Activated CD4-positive, alpha-beta T cell treated with anti-CD3 and anti-CD28 coated beads, Interleukin-2, amount 10 ng/mL, durations not matched to agents 24 days and 14 days (primary cell): ENCODE measurements at regions not wholly inside any gene's neighbourhood (a gene's known extent, or its start where the extent isn't known, plus 50 kb on each side); places are given as distances from the start of the nearest gene placed in this dataset.

Experiments used
- DNase-seq: peaks from one replicate; pipeline ENCODE4 v3.0.0; 2022
- H3K27ac Mint-ChIP-seq: one replicate; pipeline ENCODE4 v1.8.0; 2022; ENCODE audit warnings: mild to moderate bottlenecking, mixed read lengths
- H3K27me3 Mint-ChIP-seq: one replicate; pipeline ENCODE4 v1.8.0; 2022; ENCODE audit warnings: mixed read lengths
- H3K36me3 Mint-ChIP-seq: one replicate; pipeline ENCODE4 v1.8.0; 2022; ENCODE audit warnings: low read depth, mild to moderate bottlenecking, mixed read lengths
- H3K4me1 Mint-ChIP-seq: one replicate; pipeline ENCODE4 v1.8.0; 2021; ENCODE audit warnings: mixed read lengths
- H3K4me3 Mint-ChIP-seq: one replicate; pipeline ENCODE4 v1.8.0; 2022; ENCODE audit warnings: mild to moderate bottlenecking, moderate library complexity, mixed read lengths
- H3K9me3 Mint-ChIP-seq: one replicate; pipeline ENCODE4 v1.8.0; 2021; ENCODE audit warnings: mixed read lengths
- intact Hi-C: fragments of 100-400 bp; cut with micrococcal nuclease; formaldehyde crosslinking; loops from one replicate; pipeline ENCODE4 v1.15.1; 2023

DNA sequence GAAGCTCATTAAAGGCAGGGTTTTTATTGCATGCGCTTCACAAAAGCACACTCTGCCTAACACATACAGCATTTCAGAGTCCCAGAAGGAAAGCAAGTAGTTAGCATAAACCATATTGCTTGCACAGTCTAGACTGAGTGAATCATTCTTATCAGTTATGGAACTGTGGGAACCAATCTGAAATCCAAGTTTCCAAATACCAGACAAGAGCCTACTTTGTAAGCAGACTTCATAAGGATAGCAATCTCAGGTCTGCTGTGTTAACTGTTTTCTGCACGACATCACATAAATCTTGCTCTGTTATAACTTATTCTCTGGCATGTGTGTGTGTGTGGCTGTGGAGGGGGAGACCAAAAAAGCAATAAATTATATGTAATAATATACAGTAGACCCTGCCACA, 608.1 kb upstream of the REG3G start:
- intact Hi-C loops, result no loop called here
- no peaks in the 10 kb centered on the region for H3K27me3 Mint-ChIP-seq

DNA sequence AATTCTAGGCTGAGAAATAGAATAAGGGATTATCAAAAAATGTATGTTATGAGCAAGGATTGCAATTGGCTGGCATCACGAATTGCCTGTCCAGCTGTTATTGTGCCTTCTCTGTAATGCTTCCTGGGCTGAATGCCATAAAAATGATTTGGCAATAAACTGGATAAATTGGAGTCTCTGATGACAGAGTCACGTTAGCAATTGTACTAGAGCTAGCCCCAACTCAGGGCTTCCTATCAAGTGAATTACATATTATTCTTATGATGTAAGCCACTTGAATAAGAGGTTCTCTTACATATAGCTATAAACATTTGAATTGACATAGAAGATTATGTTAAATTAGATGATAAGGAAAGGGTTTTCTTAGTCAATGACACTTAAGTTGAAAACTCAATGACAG, 607.5 kb upstream of the REG3G start:
- H3K27ac Mint-ChIP-seq, result no peak overlapping the region

More for the DNA sequence above, 608.1 kb upstream of the REG3G start:
- Mint-ChIP-seq H3K9me3 (no peaks in the 10 kb centered on the region), H3K4me3 (no peak overlapping the region), H3K27ac (no peak overlapping the region), H3K4me1 (no peaks in the 10 kb centered on the region), H3K36me3 (no peaks in the 10 kb centered on the region)
- DNase-seq, result no peak

DNA sequence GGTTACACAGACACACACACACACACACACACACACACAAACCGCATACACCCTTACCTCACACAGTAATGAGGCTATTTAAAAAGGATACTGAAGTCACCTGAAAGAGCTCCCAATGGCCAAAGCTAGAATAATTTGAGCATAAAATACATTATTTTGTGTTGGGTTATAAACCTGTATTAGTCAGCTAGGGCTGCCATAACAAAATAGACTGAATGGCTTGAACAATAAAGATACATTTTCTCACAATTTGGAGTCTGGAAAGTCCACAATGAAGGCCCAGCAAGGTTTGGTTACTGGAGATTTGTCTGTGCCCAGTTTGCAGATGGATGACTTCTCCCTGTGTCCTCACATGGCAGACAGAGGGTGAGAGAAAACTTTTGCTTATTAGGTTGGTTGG, 605.4 kb upstream of the REG3G start:
- Mint-ChIP-seq H3K4me1 (no peaks in the 10 kb centered on the region), H3K9me3 (peaks cover 3% of the 10 kb centered on the region), H3K36me3 (no peaks in the 10 kb centered on the region), H3K27ac (no peak overlapping the region), H3K4me3 (no peak overlapping the region), H3K27me3 (no peaks in the 10 kb centered on the region)
- intact Hi-C loops, result no loop called here
- no peak for DNase-seq

More for the DNA sequence above, 607.5 kb upstream of the REG3G start:
- no peaks in the 10 kb centered on the region for H3K4me1 Mint-ChIP-seq
- H3K36me3 Mint-ChIP-seq, result no peaks in the 10 kb centered on the region
- H3K9me3 Mint-ChIP-seq, result no peaks in the 10 kb centered on the region
- H3K4me3 Mint-ChIP-seq, result no peak overlapping the region
- DNase-seq, result no peak
- intact Hi-C loops, result no loop called here
- H3K27me3 Mint-ChIP-seq, result no peaks in the 10 kb centered on the region

DNA sequence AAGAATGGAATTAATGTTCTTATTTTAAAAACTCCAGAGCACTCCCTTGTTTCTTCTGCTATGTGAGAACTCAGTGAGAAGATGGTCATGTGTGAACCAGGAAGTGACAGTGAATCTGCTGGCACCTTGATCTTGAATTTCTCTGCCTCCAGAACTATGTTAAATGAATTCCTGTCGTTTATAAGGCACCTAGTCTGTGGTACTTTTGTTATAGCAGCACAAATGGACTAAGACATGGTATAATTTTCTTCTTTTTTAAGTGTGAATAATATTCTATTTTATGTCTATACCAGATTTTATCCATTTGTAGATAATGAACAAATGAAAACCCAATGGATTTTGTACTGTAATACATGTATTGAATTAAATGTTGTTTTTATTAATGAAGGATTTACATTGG, 601.9 kb upstream of the REG3G start:
- H3K27me3 Mint-ChIP-seq, result no peaks in the 10 kb centered on the region
- H3K9me3 Mint-ChIP-seq, result peaks cover 3% of the 10 kb centered on the region
- no peaks in the 10 kb centered on the region for H3K36me3 Mint-ChIP-seq
- intact Hi-C loops, result no loop called here
- no peak for DNase-seq
- no peaks in the 10 kb centered on the region for H3K4me1 Mint-ChIP-seq
- H3K27ac Mint-ChIP-seq, result no peak overlapping the region
- no peak overlapping the region for H3K4me3 Mint-ChIP-seq

DNA sequence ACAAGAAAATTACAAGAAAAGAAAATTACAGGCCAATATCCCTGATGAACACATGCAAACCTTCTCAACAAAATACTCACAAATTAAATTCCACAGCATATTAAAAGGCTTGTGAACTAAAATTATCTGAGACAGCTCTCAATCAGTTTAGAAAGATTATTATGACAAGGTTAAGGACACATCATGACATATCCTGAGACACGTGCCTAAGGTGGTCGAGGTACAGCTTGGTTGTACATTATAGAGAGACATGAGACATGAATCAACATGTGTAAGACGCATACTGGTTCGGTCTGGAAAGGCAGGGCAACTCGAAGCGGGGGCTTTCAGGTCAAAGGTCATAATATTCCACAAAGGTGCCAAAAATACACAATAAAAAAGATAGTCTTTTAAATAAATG, 598.3 kb upstream of the REG3G start:
- DNase-seq, result no peak
- Mint-ChIP-seq H3K4me3 (no peak overlapping the region), H3K9me3 (peaks cover 3% of the 10 kb centered on the region), H3K4me1 (no peaks in the 10 kb centered on the region), H3K36me3 (no peaks in the 10 kb centered on the region), H3K27ac (no peak overlapping the region), H3K27me3 (no peaks in the 10 kb centered on the region)
- intact Hi-C loops, result no loop called here

DNA sequence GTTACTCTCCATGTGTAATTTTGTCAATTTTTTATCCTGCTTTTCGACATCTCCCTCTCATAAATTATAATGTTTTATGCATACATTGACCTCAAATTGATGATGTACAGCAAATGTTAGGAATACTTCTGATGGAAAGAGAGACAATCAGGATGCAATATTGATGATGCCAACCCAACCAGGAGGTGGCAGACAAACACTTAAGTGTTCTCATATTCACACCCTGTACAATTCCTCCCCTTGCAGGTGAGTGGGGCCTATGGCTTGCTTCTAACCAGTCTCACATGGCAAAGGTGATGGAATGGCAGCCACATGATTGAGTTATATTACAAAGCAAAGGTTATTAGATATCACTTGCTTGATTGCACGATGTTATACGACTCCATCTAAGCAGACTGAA, 594.3 kb upstream of the REG3G start:
- Mint-ChIP-seq H3K27me3 (no peaks in the 10 kb centered on the region), H3K9me3 (no peaks in the 10 kb centered on the region), H3K36me3 (no peaks in the 10 kb centered on the region), H3K4me1 (no peaks in the 10 kb centered on the region), H3K27ac (no peak overlapping the region), H3K4me3 (no peak overlapping the region)
- DNase-seq, result no peak
- intact Hi-C loops, result no loop called here

DNA sequence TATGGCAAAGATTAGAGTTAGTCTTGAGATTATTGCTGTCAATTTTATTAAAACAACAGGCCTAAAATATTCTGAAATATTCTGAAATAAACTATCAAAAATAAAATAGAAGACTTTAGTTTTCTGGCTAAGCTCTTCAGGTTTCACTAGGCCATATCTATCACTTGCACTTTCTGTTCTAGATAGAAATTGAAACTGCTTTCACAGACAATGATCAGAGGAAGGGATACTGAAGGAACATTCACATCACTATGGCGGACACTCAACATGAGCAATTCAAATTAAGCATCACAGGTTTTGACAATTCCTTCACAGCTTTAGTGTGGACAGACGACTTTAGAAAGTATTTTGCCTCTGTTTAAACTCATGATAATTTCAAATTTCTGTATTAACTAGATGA, 586.4 kb upstream of the REG3G start:
- intact Hi-C loops, result no loop called here
- no peak for DNase-seq
- Mint-ChIP-seq H3K9me3 (no peaks in the 10 kb centered on the region), H3K4me3 (no peak overlapping the region), H3K27me3 (no peaks in the 10 kb centered on the region), H3K27ac (no peak overlapping the region), H3K36me3 (no peaks in the 10 kb centered on the region), H3K4me1 (no peaks in the 10 kb centered on the region)

DNA sequence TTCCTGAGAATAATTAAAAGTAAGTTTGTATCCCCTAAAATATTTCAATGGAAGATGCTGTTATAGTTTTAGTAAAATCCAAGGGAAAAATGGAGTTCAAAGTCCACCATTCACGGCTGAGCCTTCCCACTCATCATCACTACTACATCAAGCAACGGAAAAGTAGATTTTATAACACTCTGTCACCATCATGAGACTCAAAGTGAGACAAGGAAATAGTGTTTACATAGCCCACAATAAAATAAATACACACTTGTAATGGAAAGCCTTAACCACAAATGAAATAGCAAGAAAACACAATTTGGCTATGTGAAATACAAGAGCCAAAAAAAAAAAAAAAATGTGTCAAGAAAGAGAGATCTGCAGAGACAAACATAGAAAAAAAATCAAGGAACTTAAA, 569.9 kb upstream of the REG3G start:
- Mint-ChIP-seq H3K4me1 (no peaks in the 10 kb centered on the region), H3K4me3 (no peak overlapping the region), H3K27ac (no peak overlapping the region), H3K36me3 (no peaks in the 10 kb centered on the region), H3K9me3 (peaks cover 13% of the 10 kb centered on the region), H3K27me3 (no peaks in the 10 kb centered on the region)
- intact Hi-C loops, result no loop called here
- no peak for DNase-seq

DNA sequence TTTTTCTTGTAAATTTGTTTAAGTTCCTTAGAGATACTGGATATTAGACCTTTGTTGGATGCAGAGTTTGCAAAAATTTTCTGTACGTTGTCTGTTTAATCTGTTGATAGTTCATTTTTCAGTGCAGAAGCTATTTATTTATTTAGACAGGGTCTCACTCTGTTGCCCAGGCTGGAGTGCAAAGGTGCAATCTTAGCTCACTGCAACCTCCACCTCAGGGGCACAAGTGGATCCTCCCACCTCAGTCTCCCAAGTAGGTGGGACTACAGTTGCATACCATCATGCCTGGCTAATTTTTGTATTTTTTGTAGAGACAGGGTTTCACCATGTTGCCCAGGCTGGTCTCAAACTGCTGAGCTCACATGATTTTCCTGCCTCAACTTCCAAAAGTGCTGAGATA, 568.2 kb upstream of the REG3G start:
- no peak for DNase-seq
- no peaks in the 10 kb centered on the region for H3K36me3 Mint-ChIP-seq
- intact Hi-C loops, result no loop called here
- no peak overlapping the region for H3K27ac Mint-ChIP-seq
- no peaks in the 10 kb centered on the region for H3K27me3 Mint-ChIP-seq
- H3K4me3 Mint-ChIP-seq, result no peak overlapping the region
- H3K9me3 Mint-ChIP-seq, result peaks cover 13% of the 10 kb centered on the region
- H3K4me1 Mint-ChIP-seq, result no peaks in the 10 kb centered on the region

DNA sequence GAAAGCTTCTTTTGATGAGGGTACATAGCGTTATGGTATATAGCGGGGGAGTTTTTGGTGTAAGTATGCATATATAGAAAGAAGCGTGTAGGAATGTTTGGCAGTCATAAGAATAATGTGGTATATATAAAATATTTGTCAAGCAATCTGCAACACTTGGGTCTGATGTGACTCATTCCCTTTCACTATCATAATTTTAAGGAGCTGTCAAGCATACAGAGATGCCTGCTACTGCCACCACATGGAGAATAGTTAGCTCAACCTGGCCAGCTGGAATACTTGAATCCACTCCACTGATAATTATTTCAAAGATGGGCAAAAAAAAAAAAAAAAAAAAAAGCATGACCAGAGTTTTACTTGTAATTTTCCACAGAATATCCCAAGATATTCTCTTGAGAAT, 559.8 kb upstream of the REG3G start:
- no peaks in the 10 kb centered on the region for H3K27me3 Mint-ChIP-seq
- no peak overlapping the region for H3K27ac Mint-ChIP-seq

DNA sequence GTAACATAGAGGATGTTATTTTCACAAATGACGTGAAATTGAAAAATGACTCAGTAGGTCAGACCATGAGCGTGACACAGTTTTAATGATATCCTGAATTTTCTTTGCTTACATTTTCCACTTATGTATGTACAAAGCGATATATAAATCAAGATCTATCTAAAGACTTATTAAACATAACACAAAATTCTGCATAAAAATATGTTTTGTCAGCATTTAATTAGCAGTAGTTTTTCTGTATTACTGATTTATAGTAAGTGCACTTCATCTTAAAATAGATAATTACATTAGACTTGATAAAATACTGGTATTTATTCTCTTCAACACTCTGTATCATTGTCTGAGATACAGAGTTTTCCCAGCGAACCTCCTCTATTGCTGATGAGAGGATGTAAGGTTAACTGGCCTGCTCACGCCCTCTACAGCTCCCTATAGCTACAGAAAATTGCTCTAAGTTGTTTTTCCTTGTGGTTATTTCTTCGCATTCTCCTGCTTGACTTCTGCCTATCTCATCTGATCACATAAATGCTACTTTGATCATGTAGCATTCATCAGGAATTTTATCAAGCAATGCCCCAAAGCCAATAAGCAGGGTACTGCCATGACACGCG, 548.8 kb upstream of the REG3G start:
- Mint-ChIP-seq H3K9me3 (no peaks in the 10 kb centered on the region), H3K36me3 (no peaks in the 10 kb centered on the region), H3K4me1 (no peaks in the 10 kb centered on the region), H3K27ac (no peak overlapping the region), H3K27me3 (no peaks in the 10 kb centered on the region), H3K4me3 (no peak overlapping the region)
- intact Hi-C loops, result no loop called here
- no peak for DNase-seq

More for the DNA sequence above, 559.8 kb upstream of the REG3G start:
- Mint-ChIP-seq H3K36me3 (no peaks in the 10 kb centered on the region), H3K9me3 (no peaks in the 10 kb centered on the region), H3K4me3 (no peak overlapping the region), H3K4me1 (no peaks in the 10 kb centered on the region)
- intact Hi-C loops, result no loop called here
- DNase-seq, result no peak

DNA sequence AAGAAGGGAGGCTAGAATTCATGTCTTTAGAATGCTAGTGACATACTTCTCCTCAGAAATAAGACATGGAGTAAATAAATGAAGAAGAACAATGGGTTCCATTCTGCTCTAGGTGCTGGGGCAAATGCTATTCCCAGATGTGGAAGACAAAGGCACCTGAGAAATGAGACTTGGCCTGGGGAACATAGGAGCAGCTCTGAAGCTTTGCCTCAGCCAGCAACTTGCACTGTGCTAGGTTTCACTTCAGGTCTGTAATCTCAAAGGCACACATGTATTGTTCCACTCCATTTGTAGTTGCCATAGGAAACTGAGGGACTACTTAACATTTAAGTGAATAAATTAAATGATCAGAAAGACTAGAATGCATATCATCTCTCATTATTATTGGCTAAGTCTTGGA, 538.9 kb upstream of the REG3G start:
- Mint-ChIP-seq H3K4me1 (no peaks in the 10 kb centered on the region), H3K27me3 (no peaks in the 10 kb centered on the region), H3K27ac (no peak overlapping the region), H3K9me3 (no peaks in the 10 kb centered on the region), H3K36me3 (no peaks in the 10 kb centered on the region), H3K4me3 (no peak overlapping the region)
- intact Hi-C loops, result no loop called here
- DNase-seq, result no peak

DNA sequence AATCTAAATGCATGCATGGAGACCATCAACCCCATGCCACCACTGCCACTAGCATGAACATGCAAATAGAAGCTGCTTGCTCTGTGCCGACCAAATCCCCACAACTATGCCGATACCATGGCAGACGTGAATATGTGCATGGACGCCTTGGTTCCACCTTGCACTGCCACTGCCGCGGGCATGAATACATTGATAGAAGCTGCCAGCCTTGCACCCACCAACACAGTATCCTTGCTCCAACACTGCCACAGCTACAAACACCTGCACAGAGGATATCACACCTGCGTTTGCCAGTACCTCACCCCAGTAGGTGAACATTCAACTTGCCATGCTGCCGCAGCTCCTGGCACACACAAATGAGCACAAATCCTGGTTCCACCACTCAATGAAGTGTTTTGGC, 527.4 kb upstream of the REG3G start:
- Mint-ChIP-seq H3K27ac (no peak overlapping the region), H3K27me3 (no peaks in the 10 kb centered on the region), H3K9me3 (peaks cover 30% of the 10 kb centered on the region), H3K36me3 (no peaks in the 10 kb centered on the region), H3K4me1 (no peaks in the 10 kb centered on the region), H3K4me3 (no peak overlapping the region)
- no peak for DNase-seq
- intact Hi-C loops, result no loop called here

DNA sequence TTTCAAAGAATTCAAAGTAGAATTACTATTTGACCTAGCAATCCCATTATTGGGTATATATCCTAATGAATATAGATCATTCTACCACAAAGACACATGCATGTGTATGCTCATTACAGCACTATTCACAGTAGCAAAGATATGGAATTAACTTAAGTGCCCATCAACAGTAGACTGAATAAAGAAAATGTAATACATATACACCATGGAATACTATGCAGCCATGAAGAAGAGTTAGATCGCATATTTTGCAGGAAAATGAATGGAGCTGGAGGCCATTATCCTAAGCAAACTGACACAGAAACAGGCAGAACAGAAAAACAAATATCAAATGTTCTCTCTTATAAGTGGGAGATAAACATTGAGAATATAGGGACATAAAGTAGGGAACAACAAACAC, 519.2 kb upstream of the REG3G start:
- Mint-ChIP-seq H3K9me3 (peaks cover 19% of the 10 kb centered on the region), H3K27me3 (no peaks in the 10 kb centered on the region), H3K27ac (no peak overlapping the region), H3K4me1 (no peaks in the 10 kb centered on the region), H3K4me3 (no peak overlapping the region), H3K36me3 (no peaks in the 10 kb centered on the region)
- no peak for DNase-seq
- intact Hi-C loops, result no loop called here

DNA sequence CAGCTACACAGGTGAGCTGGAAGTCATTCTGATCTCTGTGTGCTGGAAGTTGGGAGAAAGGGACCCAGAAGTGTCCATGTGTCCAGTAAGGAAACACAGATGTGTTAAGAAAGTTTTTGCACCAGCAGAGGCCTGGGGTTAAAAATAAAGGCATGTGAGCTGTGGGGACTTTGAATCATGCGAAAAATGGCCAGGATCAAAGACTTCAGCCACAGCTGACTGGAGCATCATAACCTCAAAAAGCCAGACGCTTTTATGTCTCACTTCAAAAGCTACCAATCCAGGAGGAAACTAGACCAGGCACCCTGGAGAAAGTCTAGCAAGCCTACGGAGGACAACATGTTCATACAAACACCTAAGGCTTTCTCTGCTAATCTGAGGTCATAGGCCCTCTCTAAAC, 503.6 kb upstream of the REG3G start:
- DNase-seq, result no peak
- Mint-ChIP-seq H3K4me1 (no peaks in the 10 kb centered on the region), H3K27me3 (no peaks in the 10 kb centered on the region), H3K4me3 (no peak overlapping the region), H3K27ac (no peak overlapping the region), H3K36me3 (no peaks in the 10 kb centered on the region), H3K9me3 (peaks cover 4% of the 10 kb centered on the region)
- intact Hi-C loops, result no loop called here
